HG03442 (cell line): ENCODE measurements at regions not wholly inside any gene's neighbourhood (a gene's known extent, or its start where the extent isn't known, plus 50 kb on each side); places are given as distances from the start of the nearest gene placed in this dataset.
A peak's percentile ranks its signal among the peaks of the same experiment; 100 is the strongest.
"Not testable (repeated sequence)": the region's sequence is repeated elsewhere in the genome, so short reads cannot be mapped to it uniquely, and the experiment has no call there.

ENCODE experiments used
- ATAC-seq: cut with Tn5 transposase; IDR thresholded peaks from one replicate; pipeline ENCODE4 v1.9.1; 2021; ENCODE audit warnings: mild to moderate bottlenecking, moderate library complexity; ENCODE audit not compliant: unreplicated experiment

GRCh38 chr5:130845049-130845765, 319.8 kb downstream of the HINT1 start:
- ATAC-seq: no peak

GRCh38 chr5:130836729-130837649, 328.1 kb downstream of the HINT1 start:
- peak; percentile 77 for ATAC-seq

- not testable (repeated sequence) for ATAC-seq
Observed at GRCh38 chr5:130817598-130818384, 347.3 kb downstream of the HINT1 start.

- ATAC-seq: no peak
Observed at GRCh38 chr5:130815246-130815645, 349.8 kb downstream of the HINT1 start.

- ATAC-seq: no peak
Observed at GRCh38 chr5:130808691-130809090, 356.4 kb downstream of the HINT1 start.

GRCh38 chr5:130805648-130806047, 359.4 kb downstream of the HINT1 start:
- no peak for ATAC-seq

GRCh38 chr5:130805036-130805435, 360.0 kb downstream of the HINT1 start:
- no peak for ATAC-seq

- no peak for ATAC-seq
Observed at GRCh38 chr5:130801963-130802362, 363.1 kb downstream of the HINT1 start.

- no peak for ATAC-seq
Observed at GRCh38 chr5:130799015-130799414, 366.0 kb downstream of the HINT1 start.

GRCh38 chr5:130797303-130797702, 367.8 kb downstream of the HINT1 start:
- no peak for ATAC-seq

- ATAC-seq: no peak
Observed at GRCh38 chr5:130796902-130797301, 368.2 kb downstream of the HINT1 start.

- no peak for ATAC-seq
Observed at GRCh38 chr5:130796032-130796431, 369.0 kb downstream of the HINT1 start.

GRCh38 chr5:130795037-130795436, 370.0 kb downstream of the HINT1 start:
- peak; percentile 57 for ATAC-seq

- no peak for ATAC-seq
Observed at GRCh38 chr5:130777794-130778193, 387.3 kb downstream of the HINT1 start.

- ATAC-seq: no peak
Observed at GRCh38 chr5:130773813-130774212, 391.2 kb downstream of the HINT1 start.

GRCh38 chr5:130762031-130762430, 403.0 kb downstream of the HINT1 start:
- no peak for ATAC-seq

- no peak for ATAC-seq
Observed at GRCh38 chr5:130759061-130759460, 406.0 kb downstream of the HINT1 start.

GRCh38 chr5:130747556-130747955, 417.5 kb downstream of the HINT1 start:
- no peak for ATAC-seq

GRCh38 chr5:130746641-130747040, 418.4 kb downstream of the HINT1 start:
- ATAC-seq: not testable (repeated sequence)

- ATAC-seq: no peak
Observed at GRCh38 chr5:130743092-130743491, 422.0 kb downstream of the HINT1 start.

GRCh38 chr5:130740047-130740569, 424.9 kb downstream of the HINT1 start:
- no peak for ATAC-seq
